ENCODE measurements at regions not wholly inside any gene's neighbourhood (a gene's known extent, or its start where the extent isn't known, plus 50 kb on each side); places are given as distances from the start of the nearest gene placed in this dataset.
A peak's percentile ranks its signal among the peaks of the same experiment; 100 is the strongest.

- no peak for ATAC-seq
- Histone ChIP-seq H3K27me3 (no peaks in the 10 kb centered on the region), H3K36me3 (no peaks in the 10 kb centered on the region), H3K27ac (no peak overlapping the region), H3K4me1 (peaks cover 4 to 31% (median 18%) of the 10 kb centered on the region in 9 donors), H3K4me3 (no peak overlapping the region), H3K9me3 (peaks cover 0 to 12% (median 0%) of the 10 kb centered on the region in 11 donors)
- DNase-seq = no peak
- intact Hi-C loops (cut with DNase I) = loop anchor here in 2 of 10 donors (5.0 to 10.0 kb wide), 3 partner anchors 150 to 1372 kb away; no protein-coding TSS in a partner anchor
- WGBS, 2 donors = 97 to 98% methylated on average over 1 of the region's 1 CpG
- TF ChIP-seq CTCF (IDR thresholded peaks at IDR 0.05) = no peak
These were observed 295.6 kb downstream of the ZEB1 start for GRCh38 chr10:31614611-31615010.

- H3K27me3 ChIP-seq = no peaks in the 10 kb centered on the region
- peaks cover 0 to 12% (median 0%) of the 10 kb centered on the region in 11 donors for H3K9me3 ChIP-seq
- WGBS, 2 donors = 58 to 60% methylated on average over 4 of the region's 4 CpGs
- H3K36me3 ChIP-seq = no peaks in the 10 kb centered on the region
- no peak for TF ChIP-seq CTCF (IDR thresholded peaks at IDR 0.05)
- H3K27ac ChIP-seq = peak overlapping the region in 1 of 10 donors; percentile 24
- H3K4me3 ChIP-seq = no peak overlapping the region
- DNase-seq = no peak
- intact Hi-C loops (cut with DNase I) = loop anchor here in 2 of 10 donors (5.0 to 10.0 kb wide), 3 partner anchors 153 to 1370 kb away; no protein-coding TSS in a partner anchor
- H3K4me1 ChIP-seq = peaks cover 0 to 13% (median 0%) of the 10 kb centered on the region in 9 donors
- no peak for ATAC-seq
These were observed 293.1 kb downstream of the ZEB1 start for GRCh38 chr10:31612082-31612481.

GRCh38 chr10:31611161-31611560 lies 292.1 kb downstream of the ZEB1 start:
- H3K27me3 ChIP-seq = no peaks in the 10 kb centered on the region

GRCh38 chr10:31607481-31607880 lies 288.5 kb downstream of the ZEB1 start:
- no peak overlapping the region for H3K27ac ChIP-seq
- H3K27me3 ChIP-seq = no peaks in the 10 kb centered on the region
- H3K9me3 ChIP-seq = no peaks in the 10 kb centered on the region
- DNase-seq (no peak), ATAC-seq (no peak)
- peaks cover 0 to 45% (median 25%) of the 10 kb centered on the region in 9 donors for H3K4me1 ChIP-seq
- intact Hi-C loops (cut with DNase I) = loop anchor here in 3 of 10 donors (10.0 kb wide), 2 partner anchors 157 to 823 kb away; no protein-coding TSS in a partner anchor
- H3K36me3 ChIP-seq = no peaks in the 10 kb centered on the region
- no peak for TF ChIP-seq CTCF (IDR thresholded peaks at IDR 0.05)
- 90 to 95% methylated on average over 3 of the region's 3 CpGs for WGBS, 2 donors
- H3K4me3 ChIP-seq = no peak overlapping the region

More at GRCh38 chr10:31611161-31611560, 292.1 kb downstream of the ZEB1 start:
- Histone ChIP-seq H3K27ac (peak overlapping the region in 1 of 10 donors; percentile 24), H3K36me3 (no peaks in the 10 kb centered on the region), H3K4me3 (no peak overlapping the region), H3K4me1 (peaks cover 0 to 19% (median 4%) of the 10 kb centered on the region in 9 donors), H3K9me3 (peaks cover 0 to 12% (median 0%) of the 10 kb centered on the region in 11 donors)
- intact Hi-C loops (cut with DNase I) = loop anchor here in 2 of 10 donors (5.0 to 10.0 kb wide), 3 partner anchors 154 to 1369 kb away; no protein-coding TSS in a partner anchor
- TF ChIP-seq CTCF (IDR thresholded peaks at IDR 0.05) = no peak
- no peak for ATAC-seq
- no peak for DNase-seq
- WGBS, 2 donors = 94 to 95% methylated on average over 7 of the region's 7 CpGs

Data from heart right ventricle (tissue), 16 donors.